ENCODE measurements at regions not wholly inside any gene's neighbourhood (a gene's known extent, or its start where the extent isn't known, plus 50 kb on each side); places are given as distances from the start of the nearest gene placed in this dataset.

- in situ Hi-C loops (cut with HindIII; ENCODE audit: low pct_ligation_motif_present, low pct_unique_long_range_greater_than_20kb, low sequenced_read_pairs) = no loop called here
- DNase-seq = no peak
Measured at GRCh38 chr3:67719333-67719732, 64.9 kb upstream of the SUCLG2 start.

DNA sequence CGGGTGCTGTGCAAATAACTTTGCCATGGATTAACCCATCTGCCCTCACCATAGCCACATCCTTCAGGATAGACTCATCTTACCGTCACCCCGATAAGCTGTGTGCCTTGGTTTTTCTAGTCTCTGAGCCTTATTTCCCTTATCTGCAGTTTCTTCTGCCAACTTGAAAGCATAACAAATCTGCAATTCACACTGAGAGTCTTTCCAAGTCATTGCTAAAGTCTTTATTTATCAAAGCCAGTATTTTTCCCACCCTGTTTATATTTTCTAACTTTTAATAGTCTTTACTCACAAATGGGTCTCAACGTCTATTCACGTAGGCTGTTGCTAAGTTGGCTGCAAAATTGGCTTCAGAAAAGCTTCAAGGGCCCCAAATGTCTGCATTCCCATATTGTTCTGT, 61.6 kb upstream of the SUCLG2 start:
- DNase-seq = no peak
- in situ Hi-C loops (cut with HindIII; ENCODE audit: low pct_ligation_motif_present, low pct_unique_long_range_greater_than_20kb, low sequenced_read_pairs) = no loop called here

DNA sequence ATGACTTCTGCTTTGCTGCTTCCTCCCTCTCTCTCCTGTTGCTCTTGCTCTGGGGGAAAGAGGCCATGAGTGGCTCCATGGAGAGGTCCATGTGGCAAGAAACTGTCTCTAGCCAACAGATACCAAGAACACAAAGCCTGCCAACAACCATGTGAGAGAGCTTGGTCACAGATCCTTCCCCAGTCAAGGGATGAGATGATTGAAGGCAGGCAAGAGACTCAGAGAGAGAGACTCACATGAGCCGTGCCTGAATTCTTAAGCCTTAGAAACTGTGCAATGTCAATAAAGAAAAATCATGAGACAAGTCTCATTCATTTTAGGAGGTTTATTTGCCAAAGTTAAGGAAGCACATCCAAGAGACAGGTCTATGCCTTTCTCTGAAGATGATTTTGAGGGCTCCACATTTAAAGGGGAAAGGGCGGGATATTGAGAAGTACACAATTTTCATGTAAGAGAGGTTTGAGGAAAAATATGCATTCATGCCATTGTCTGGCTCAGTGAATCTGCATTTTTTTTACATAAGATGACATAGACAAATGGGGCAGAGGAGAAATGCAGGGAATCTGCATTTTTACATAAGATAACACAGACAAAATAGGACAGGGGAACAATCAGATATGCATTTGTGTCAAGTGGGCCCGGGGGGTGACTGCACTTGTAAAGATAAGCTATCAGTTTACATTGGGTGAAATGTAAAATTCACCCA, 59.5 kb upstream of the SUCLG2 start:
- in situ Hi-C loops (cut with HindIII; ENCODE audit: low pct_ligation_motif_present, low pct_unique_long_range_greater_than_20kb, low sequenced_read_pairs) = no loop called here
- no peak for DNase-seq

- in situ Hi-C loops (cut with HindIII; ENCODE audit: low pct_ligation_motif_present, low pct_unique_long_range_greater_than_20kb, low sequenced_read_pairs) = no loop called here
Measured at GRCh38 chr3:67712259-67712658, 57.8 kb upstream of the SUCLG2 start.

DNA sequence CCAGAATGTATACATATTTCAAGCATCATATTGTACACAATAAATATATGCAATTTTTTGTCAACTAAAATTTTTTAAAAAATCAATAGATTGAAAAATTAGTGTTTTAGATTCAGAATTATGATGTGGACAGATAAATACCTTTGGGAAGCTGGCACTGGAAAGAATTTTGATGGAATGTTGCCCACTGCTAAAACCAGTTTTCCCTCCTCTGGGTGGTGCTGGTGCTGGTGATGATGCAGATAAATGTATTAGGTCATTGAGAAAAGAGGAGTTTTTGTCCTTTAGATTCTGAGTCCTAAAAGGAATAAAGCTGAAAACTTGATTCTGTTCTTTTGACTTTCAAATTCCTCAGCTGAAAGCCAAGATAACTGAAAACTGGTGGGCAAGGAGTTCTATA, 56.0 kb upstream of the SUCLG2 start:
- in situ Hi-C loops (cut with HindIII; ENCODE audit: low pct_ligation_motif_present, low pct_unique_long_range_greater_than_20kb, low sequenced_read_pairs) = no loop called here
- DNase-seq = no peak

More at GRCh38 chr3:67712259-67712658, 57.8 kb upstream of the SUCLG2 start:
- DNase-seq = no peak

DNA sequence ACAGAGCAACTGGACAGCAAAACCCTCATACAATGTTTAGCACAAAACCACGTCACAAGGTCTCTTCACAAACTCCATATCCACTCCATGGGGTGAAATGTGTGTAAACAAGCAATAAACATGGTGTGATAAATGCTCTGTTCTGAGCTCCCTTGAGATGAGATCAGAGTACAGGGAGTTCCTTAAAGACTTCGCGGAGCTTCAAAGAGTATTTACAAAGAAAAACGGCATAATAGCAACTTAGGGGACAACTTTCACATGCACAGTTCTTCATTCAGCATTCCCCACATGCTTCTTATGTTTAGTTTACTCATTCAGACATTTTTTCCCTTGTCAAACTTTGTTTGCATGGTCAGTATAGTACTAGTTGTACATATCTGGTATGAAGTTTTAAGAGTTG, 52.5 kb upstream of the SUCLG2 start:
- in situ Hi-C loops (cut with HindIII; ENCODE audit: low pct_ligation_motif_present, low pct_unique_long_range_greater_than_20kb, low sequenced_read_pairs) = no loop called here
- DNase-seq = no peak

DNA sequence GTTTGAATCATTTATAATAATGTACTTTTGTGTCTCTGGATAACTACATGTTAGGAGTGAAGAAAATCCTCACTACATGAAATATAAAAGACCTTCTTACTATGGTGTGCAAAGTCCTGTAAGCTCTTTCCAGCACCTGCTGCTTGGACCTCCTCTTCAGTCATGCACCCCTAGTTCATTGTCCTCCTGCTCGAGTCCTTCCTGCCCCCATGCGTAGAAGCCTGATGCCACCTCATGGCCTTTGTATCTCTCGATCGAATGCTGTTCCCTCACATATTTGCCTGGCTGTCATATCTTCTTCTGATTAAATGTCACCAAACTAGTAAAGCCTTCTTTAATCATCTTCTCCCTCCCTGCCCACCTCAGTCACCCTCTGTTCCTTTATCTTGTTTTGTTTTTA, 49.9 kb upstream of the SUCLG2 start:
- in situ Hi-C loops (cut with HindIII; ENCODE audit: low pct_ligation_motif_present, low pct_unique_long_range_greater_than_20kb, low sequenced_read_pairs) = no loop called here
- DNase-seq = no peak

Measured in ACHN (cell line).